H1 (cell line): ENCODE measurements at regions not wholly inside any gene's neighbourhood (a gene's known extent, or its start where the extent isn't known, plus 50 kb on each side); places are given as distances from the start of the nearest gene placed in this dataset.

Source experiments
- CTCF ChIA-PET: fragments of 300-600 bp; sonication (Branson Sonifier 250); formaldehyde crosslinking; loops from one replicate; lab custom pipeline; 2021; ENCODE audit not compliant: partially characterized antibody; lab: Charles Lee
- POLR2A ChIA-PET: fragments of 300-600 bp; sonication (Branson Sonifier 250); formaldehyde crosslinking; loops from one replicate; lab custom pipeline; 2021; ENCODE audit warnings: inconsistent platforms; ENCODE audit not compliant: partially characterized antibody; lab: Charles Lee
- DNase-seq, 2 experiments: peaks; one replicate each; pipeline versions ENCODE4 v3.0.0 to v3.0.0-alpha.2; 2010 to 2022; ENCODE audit warnings: low spot score in 2 of 2, low read depth in 1 of 2, mixed read lengths in 1 of 2
- FAIRE-seq: peaks from 2 replicates; lab custom pipeline; 2011; peaks lifted over from hg19 to GRCh38; lab: Jason Lieb, UNC
- H2AFZ ChIP-seq: 2 replicates; pipeline ENCODE4 v1.8.1; 2012; ENCODE audit warnings: low read length, inconsistent platforms
- H2AK5ac ChIP-seq: 2 replicates; pipeline ENCODE4 v1.6.1; 2013; ENCODE audit warnings: low read depth, low read length
- H2BK120ac ChIP-seq: replicated peaks from 2 replicates; pipeline ENCODE3; 2013; ENCODE audit warnings: low read depth, low read length, inconsistent platforms
- H2BK12ac ChIP-seq: 2 replicates; pipeline ENCODE4 v1.6.1; 2013; ENCODE audit warnings: low read depth, low read length
- H2BK15ac ChIP-seq: 2 replicates; pipeline ENCODE4 v1.6.1; 2013; ENCODE audit warnings: low read length
- H2BK20ac ChIP-seq: 2 replicates; pipeline ENCODE4 v1.6.1; 2013; ENCODE audit warnings: low read length
- H2BK5ac ChIP-seq: 2 replicates; pipeline ENCODE4 v1.6.1; 2013; ENCODE audit warnings: low read depth, low read length
- H3K14ac ChIP-seq: 2 replicates; pipeline ENCODE4 v1.6.1; 2013; ENCODE audit warnings: inconsistent platforms; ENCODE audit not compliant: insufficient read length
- H3K18ac ChIP-seq: 2 replicates; pipeline ENCODE4 v1.6.1; 2013; ENCODE audit warnings: low read length; ENCODE audit errors: extremely low read depth
- H3K23ac ChIP-seq: 2 replicates; pipeline ENCODE4 v1.6.1; 2013; ENCODE audit warnings: inconsistent platforms; ENCODE audit not compliant: insufficient read length
- H3K23me2 ChIP-seq: 2 replicates; pipeline ENCODE4 v1.6.1; 2013; ENCODE audit warnings: low read depth, low read length
- H3K27ac ChIP-seq: 2 replicates; pipeline ENCODE4 v1.6.1; 2011; ENCODE audit warnings: low read depth, low read length, inconsistent platforms
- H3K27me3 ChIP-seq, 4 experiments: replicated peaks in 1 of 4; 1 replicate in 1 of 4; 2 replicates in 3 of 4; pipeline versions ENCODE4 v1.6.1 to v1.8.1; 2011 to 2013; ENCODE audit warnings: low read length in 3 of 4, mild to moderate bottlenecking in 3 of 4, inconsistent platforms in 2 of 4, mixed read lengths in 2 of 4, moderate library complexity in 1 of 4; ENCODE audit not compliant: control insufficient read depth in 3 of 4, insufficient read depth in 3 of 4; ENCODE audit errors: extremely low read depth in 1 of 4
- H3K36me3 ChIP-seq, 4 experiments: 2 replicates each; pipeline versions ENCODE4 v1.6.1 to v1.8.1; 2011 to 2013; ENCODE audit warnings: mild to moderate bottlenecking in 4 of 4, low read length in 3 of 4, moderate library complexity in 2 of 4, control low read depth in 1 of 4, inconsistent platforms in 1 of 4; ENCODE audit not compliant: insufficient read depth in 4 of 4, control insufficient read depth in 2 of 4
- H3K4ac ChIP-seq: replicated peaks from 2 replicates; pipeline ENCODE3; 2013; ENCODE audit warnings: low read length, low read depth, mixed read lengths, inconsistent platforms; ENCODE audit not compliant: insufficient read length
- H3K4me1 ChIP-seq, 4 experiments: replicated peaks in 1 of 4; 1 replicate in 1 of 4; 2 replicates in 3 of 4; pipeline versions ENCODE4 v1.6.1 to v1.8.1; 2011 to 2013; ENCODE audit warnings: low read length in 3 of 4, inconsistent platforms in 2 of 4, mixed read lengths in 1 of 4; ENCODE audit not compliant: insufficient read depth in 4 of 4, control insufficient read depth in 3 of 4
- H3K4me2 ChIP-seq, 2 experiments: 2 replicates each; pipeline versions ENCODE4 v1.6.1 to v1.8.1; 2011 to 2013; ENCODE audit warnings: low read depth in 2 of 2, low read length in 2 of 2, control low read depth in 1 of 2, inconsistent platforms in 1 of 2, mild to moderate bottlenecking in 1 of 2; ENCODE audit not compliant: insufficient read depth in 1 of 2
- H3K4me3 ChIP-seq, 4 experiments: fragments of 200-600, 300-600 bp in 1 of 4; sonication (generic), shearing (Covaris generic), sonication (Bioruptor Twin) in 1 of 4; 2 replicates each; pipeline versions ENCODE4 v1.5.1 to v1.8.1; 2011 to 2016; ENCODE audit warnings: low read length in 4 of 4, low read depth in 3 of 4, control low read depth in 2 of 4, inconsistent platforms in 2 of 4, mild to moderate bottlenecking in 2 of 4, mixed read lengths in 1 of 4, moderate library complexity in 1 of 4; ENCODE audit not compliant: insufficient read depth in 2 of 4; ENCODE audit errors: extremely low read depth in 1 of 4
- H3K56ac ChIP-seq: replicated peaks from 2 replicates; pipeline ENCODE3; 2013; ENCODE audit warnings: low read depth, mild to moderate bottlenecking, mixed read lengths, low read length, inconsistent platforms; ENCODE audit not compliant: insufficient read length
- H3K79me1 ChIP-seq: 2 replicates; pipeline ENCODE4 v1.6.1; 2013; ENCODE audit warnings: low read depth, low read length, control low read depth
- H3K79me2 ChIP-seq, 2 experiments: 2 replicates each; pipeline versions ENCODE4 v1.6.1 to v1.8.1; 2012 to 2013; ENCODE audit warnings: low read length in 2 of 2, mild to moderate bottlenecking in 2 of 2, inconsistent platforms in 1 of 2; ENCODE audit not compliant: insufficient read depth in 2 of 2, control insufficient read depth in 1 of 2
- H3K9ac ChIP-seq, 4 experiments: replicated peaks in 1 of 4; 1 replicate in 1 of 4; 2 replicates in 3 of 4; pipeline versions ENCODE4 v1.6.1 to v1.8.1; 2011 to 2013; ENCODE audit warnings: low read depth in 3 of 4, low read length in 3 of 4, control low read depth in 2 of 4, mild to moderate bottlenecking in 2 of 4, moderate library complexity in 2 of 4, inconsistent platforms in 1 of 4; ENCODE audit errors: extremely low read depth in 1 of 4
- H3K9me3 ChIP-seq, 2 experiments: 2 replicates each; pipeline versions ENCODE4 v1.6.1 to v1.8.1; 2012 to 2013; ENCODE audit warnings: mild to moderate bottlenecking in 2 of 2, moderate library complexity in 2 of 2, control low read depth in 1 of 2, inconsistent platforms in 1 of 2, low read depth in 1 of 2, low read length in 1 of 2, mixed read lengths in 1 of 2; ENCODE audit not compliant: insufficient read depth in 2 of 2
- H4K20me1 ChIP-seq, 2 experiments: replicated peaks in 1 of 2; 2 replicates each; pipeline versions ENCODE3 to v1.8.1; 2011 to 2013; ENCODE audit warnings: inconsistent platforms in 2 of 2, low read length in 2 of 2, mild to moderate bottlenecking in 1 of 2; ENCODE audit not compliant: insufficient read depth in 2 of 2, control insufficient read depth in 1 of 2
- H4K5ac ChIP-seq: 2 replicates; pipeline ENCODE4 v1.6.1; 2013; ENCODE audit warnings: low read length, low read depth, mixed read lengths, inconsistent platforms; ENCODE audit not compliant: insufficient read length
- H4K8ac ChIP-seq: 2 replicates; pipeline ENCODE4 v1.8.0; 2013; ENCODE audit warnings: mild to moderate bottlenecking, moderate library complexity, low read length, inconsistent platforms; ENCODE audit not compliant: insufficient read depth; ENCODE audit errors: extremely low read depth
- H4K91ac ChIP-seq: replicated peaks from 2 replicates; pipeline ENCODE3; 2013; ENCODE audit warnings: low read length, mixed read lengths, inconsistent platforms; ENCODE audit not compliant: insufficient read length
- BCL11A ChIP-seq, 2 experiments: IDR thresholded peaks; one replicate each; pipeline ENCODE4 v1.6.1; 2011; ENCODE audit warnings: low read depth in 2 of 2, low read length in 2 of 2, mild to moderate bottlenecking in 2 of 2
- CBX8 ChIP-seq: fragments of 300-800, 300-1000 bp; sonication (generic); IDR thresholded peaks from 2 replicates; pipeline ENCODE4 v1.7.1; 2016; ENCODE audit warnings: low read depth, low read length, borderline replicate concordance
- GTF2F1 ChIP-seq: IDR thresholded peaks from 2 replicates; pipeline ENCODE4 v1.6.1; 2012; ENCODE audit warnings: low read depth, low read length, improper control_type of control experiment, borderline replicate concordance
- JUND ChIP-seq: IDR thresholded peaks from 2 replicates; pipeline ENCODE4 v1.6.1; 2011; ENCODE audit warnings: mild to moderate bottlenecking, improper control_type of control experiment, low read length
- KDM4A ChIP-seq: IDR thresholded peaks from one replicate; pipeline ENCODE4 v1.7.1; 2012; ENCODE audit warnings: low read depth, mild to moderate bottlenecking, moderate library complexity, low read length, inconsistent platforms; ENCODE audit not compliant: severe bottlenecking
- POLR2A ChIP-seq, 2 experiments: IDR thresholded peaks; 1 replicate in 1 of 2; 2 replicates in 1 of 2; pipeline ENCODE4 v1.6.1; 2011; ENCODE audit warnings: low read depth in 2 of 2, low read length in 2 of 2, mild to moderate bottlenecking in 2 of 2; ENCODE audit errors: control extremely low read depth in 1 of 2
- RAD21 ChIP-seq, 2 experiments: IDR thresholded peaks in 1 of 2; conservative IDR thresholded peaks in 1 of 2; 2 replicates each; pipeline ENCODE4 v1.6.1; 2011; ENCODE audit warnings: low read depth in 2 of 2, low read length in 2 of 2, improper control_type of control experiment in 1 of 2, inconsistent platforms in 1 of 2, mild to moderate bottlenecking in 1 of 2, moderate library complexity in 1 of 2
- RNF2 ChIP-seq: fragments of 200-900, 300-1000 bp; sonication (generic); IDR thresholded peaks from 2 replicates; pipeline ENCODE4 v1.7.1; 2016; ENCODE audit warnings: borderline replicate concordance, low read depth, mild to moderate bottlenecking, antibody characterized with exemption, low read length; ENCODE audit not compliant: poor library complexity, severe bottlenecking; ENCODE audit errors: missing control alignments
- SIN3A ChIP-seq, 2 experiments: IDR thresholded peaks in 1 of 2; conservative IDR thresholded peaks in 1 of 2; 2 replicates each; pipeline ENCODE4 v1.6.1; 2011 to 2012; ENCODE audit warnings: low read length in 2 of 2, improper control_type of control experiment in 1 of 2, low read depth in 1 of 2, mild to moderate bottlenecking in 1 of 2
- SIRT6 ChIP-seq: IDR thresholded peaks from one replicate; pipeline ENCODE4 v1.7.1; 2012; ENCODE audit warnings: low read length, inconsistent platforms
- WGBS, 2 experiments: shearing (Covaris generic) in 1 of 2; methylation state at CpG; one replicate each; pipeline versions ENCODE4 v1.1.6 to v1.1.7; 2013 to 2015; ENCODE audit warnings: low lambda C conversion rate in 2 of 2, mixed read lengths in 2 of 2, inconsistent platforms in 1 of 2, low coverage in 1 of 2, missing lambda C conversion rate in 1 of 2; ENCODE audit not compliant: insufficient replicate concordance in 2 of 2, insufficient coverage in 1 of 2, insufficient read length in 1 of 2; ENCODE audit errors: extremely low coverage in 1 of 2, missing lambda C conversion rate in 1 of 2; 5-methylcytosine and 5-hydroxymethylcytosine counted together
- TF ChIP-seq, protein P1 (sequence below): IDR thresholded peaks from 2 replicates; pipeline ENCODE4 v1.6.1; 2012; ENCODE audit warnings: low read length, inconsistent platforms

DNA sequence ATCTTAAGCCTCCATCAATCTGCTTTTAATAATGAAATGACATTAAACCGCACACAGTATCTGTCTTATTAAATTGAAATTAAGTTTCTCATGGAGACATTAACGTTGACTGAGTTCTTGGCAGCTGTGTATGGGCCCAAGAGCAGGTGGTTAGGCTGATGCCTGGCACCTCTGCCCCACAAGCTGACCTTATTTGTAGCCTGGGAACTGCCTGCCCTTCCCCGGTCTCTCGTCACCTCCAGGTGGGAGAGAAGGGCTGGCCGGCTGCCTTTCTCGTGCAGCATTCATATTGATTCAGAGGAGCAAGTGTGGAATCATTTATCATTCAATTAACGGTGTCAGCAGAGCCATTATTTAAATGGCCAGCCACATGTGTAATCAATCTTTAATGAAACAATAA, 53.0 kb upstream of the FCN1 start:
- POLR2A ChIA-PET = no interaction called here
- Histone ChIP-seq H3K4ac (no peak overlapping the region), H3K23me2 (no peaks in the 10 kb centered on the region), H3K4me2 (no peak overlapping the region), H2AFZ (no peak overlapping the region), H3K27me3 (no peaks in the 10 kb centered on the region; a peak in 2 of 7 replicates), H3K79me2 (no peaks in the 10 kb centered on the region), H3K9me3 (no peaks in the 10 kb centered on the region), H4K5ac (no peak overlapping the region), H3K79me1 (no peaks in the 10 kb centered on the region), H2BK15ac (no peak overlapping the region), H3K9ac (no peak overlapping the region; a peak in 1 of 7 replicates), H3K14ac (no peak overlapping the region), H3K4me1 (peaks cover 0 to 21% (median 13%) of the 10 kb centered on the region in 4 experiments; a peak in 4 of 7 replicates), H2BK20ac (no peak overlapping the region), H3K27ac (no peak overlapping the region), H3K18ac (no peak overlapping the region), H4K91ac (no peak overlapping the region), H3K36me3 (no peaks in the 10 kb centered on the region), H2AK5ac (no peak overlapping the region), H2BK5ac (no peak overlapping the region), H4K8ac (no peak overlapping the region), H3K56ac (no peak overlapping the region), H3K4me3 (no peak overlapping the region), H2BK12ac (no peak overlapping the region), H4K20me1 (no peaks in the 10 kb centered on the region), H2BK120ac (no peak overlapping the region), H3K23ac (no peak overlapping the region)
- 91% methylated on average over 7 of the region's 7 CpGs; no CpG with 5 or more reads in 1 of the 2 experiments for WGBS, 2 experiments
- FAIRE-seq (no peak), DNase-seq (no peak)
- CTCF ChIA-PET = interaction anchor here (1.4 kb wide), 2 partner anchors 192 to 273 kb away, joined by 3 to 5 read pairs; no protein-coding TSS in a partner anchor
- no peak for TF ChIP-seq POLR2A (IDR thresholded peaks at IDR 0.05; ENCODE audit: control extremely low read depth in 1 of 2, low read depth in 2 of 2, low read length in 2 of 2)
- no peak for TF ChIP-seq GTF2F1
- no peak for TF ChIP-seq SIRT6
- TF ChIP-seq KDM4A = no peak
- TF ChIP-seq, protein P1, sequence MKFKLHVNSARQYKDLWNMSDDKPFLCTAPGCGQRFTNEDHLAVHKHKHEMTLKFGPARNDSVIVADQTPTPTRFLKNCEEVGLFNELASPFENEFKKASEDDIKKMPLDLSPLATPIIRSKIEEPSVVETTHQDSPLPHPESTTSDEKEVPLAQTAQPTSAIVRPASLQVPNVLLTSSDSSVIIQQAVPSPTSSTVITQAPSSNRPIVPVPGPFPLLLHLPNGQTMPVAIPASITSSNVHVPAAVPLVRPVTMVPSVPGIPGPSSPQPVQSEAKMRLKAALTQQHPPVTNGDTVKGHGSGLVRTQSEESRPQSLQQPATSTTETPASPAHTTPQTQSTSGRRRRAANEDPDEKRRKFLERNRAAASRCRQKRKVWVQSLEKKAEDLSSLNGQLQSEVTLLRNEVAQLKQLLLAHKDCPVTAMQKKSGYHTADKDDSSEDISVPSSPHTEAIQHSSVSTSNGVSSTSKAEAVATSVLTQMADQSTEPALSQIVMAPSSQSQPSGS = no peak
- TF ChIP-seq SIN3A (conservative IDR thresholded peaks at IDR 0.05 in 1 of 2, IDR thresholded peaks at IDR 0.05 in 1 of 2; ENCODE audit: low read depth in 1 of 2, low read length in 2 of 2) = no peak
- no peak for TF ChIP-seq RNF2
- no peak for TF ChIP-seq BCL11A (IDR thresholded peaks at IDR 0.05; ENCODE audit: low read depth in 2 of 2, low read length in 2 of 2)
- no peak for TF ChIP-seq JUND
- TF ChIP-seq RAD21 (IDR thresholded peaks at IDR 0.05 in 1 of 2, conservative IDR thresholded peaks at IDR 0.05 in 1 of 2; ENCODE audit: low read depth in 2 of 2, low read length in 2 of 2) = no peak
- no peak for TF ChIP-seq CBX8
